GM12878 (cell line): ENCODE measurements at regions not wholly inside any gene's neighbourhood (a gene's known extent, or its start where the extent isn't known, plus 50 kb on each side); places are given as distances from the start of the nearest gene placed in this dataset.

Experiments used
- ATAC-seq: fragments of 200-7000 bp; cut with Tn5 transposase; 3 replicates; pipeline ENCODE4 v1.9.1; 2020; ENCODE audit warnings: mild to moderate bottlenecking, moderate library complexity
- BruUV-seq: library from RNA; stranded (reverse); fragments of 400-500 nt; replicated peaks from 2 replicates; lab custom pipeline; 2021; lab: Mats Ljungman, UMichigan
- CTCF ChIA-PET: fragments of 300-600 bp; sonication (Branson Sonifier 250); formaldehyde crosslinking; extraction: SDS; loops from one replicate; lab custom pipeline; 2021; ENCODE audit warnings: inconsistent platforms; lab: Yijun Ruan, JAX
- POLR2A ChIA-PET: fragments of 350-600 bp; formaldehyde crosslinking; extraction: SDS; loops from one replicate; lab custom pipeline; 2021; ENCODE audit warnings: inconsistent platforms; lab: Charles Lee
- RAD21 ChIA-PET: fragments of 300-600 bp; sonication (Branson Sonifier 250); formaldehyde crosslinking; loops from one replicate; lab custom pipeline; 2023; ENCODE audit warnings: antibody characterized with exemption; ENCODE audit not compliant: unreplicated experiment; lab: Charles Lee
- SMC1A ChIA-PET: fragments of 300-600 bp; sonication (Branson Sonifier 250); formaldehyde crosslinking; loops from one replicate; lab custom pipeline; 2023; ENCODE audit not compliant: unreplicated experiment, uncharacterized antibody; lab: Charles Lee
- DNase-seq: peaks from one replicate; pipeline ENCODE4 v3.0.0-alpha.2; 2011; ENCODE audit warnings: low read depth, low spot score
- FAIRE-seq: peaks from 3 replicates; lab custom pipeline; 2011; peaks lifted over from hg19 to GRCh38; lab: Jason Lieb, UNC
- H2AFZ ChIP-seq: 2 replicates; pipeline ENCODE4 v1.6.0; 2011; ENCODE audit warnings: low read depth, low read length, control low read depth; ENCODE audit not compliant: control insufficient read depth
- H3K27ac ChIP-seq: 2 replicates; pipeline ENCODE4 v1.5.1; 2011; ENCODE audit warnings: control low read depth; ENCODE audit not compliant: control insufficient read depth, insufficient read depth
- H3K27me3 ChIP-seq, 2 experiments: replicated peaks in 1 of 2; 2 replicates each; pipeline versions ENCODE4 v1.6.0 to v1.6.1; 2011; ENCODE audit warnings: low read length in 1 of 2; ENCODE audit not compliant: control insufficient read depth in 2 of 2, insufficient read depth in 2 of 2
- H3K36me3 ChIP-seq, 2 experiments: 2 replicates each; pipeline ENCODE4 v1.5.1; 2011; ENCODE audit warnings: low read length in 1 of 2; ENCODE audit not compliant: control insufficient read depth in 2 of 2, insufficient read depth in 2 of 2
- H3K4me1 ChIP-seq: 2 replicates; pipeline ENCODE4 v1.6.1; 2011; ENCODE audit warnings: mild to moderate bottlenecking, low read length, moderate library complexity, mixed read lengths; ENCODE audit not compliant: control insufficient read depth, insufficient read depth
- H3K4me2 ChIP-seq: 2 replicates; pipeline ENCODE4 v1.6.0; 2011; ENCODE audit warnings: control low read depth; ENCODE audit not compliant: control insufficient read depth, insufficient read depth
- H3K4me3 ChIP-seq: fragments of 200-600 bp; sonication (generic); 2 replicates; pipeline ENCODE4 v1.5.1; 2016
- H3K79me2 ChIP-seq: 2 replicates; pipeline ENCODE4 v1.6.0; 2011; ENCODE audit warnings: low read length; ENCODE audit not compliant: control insufficient read depth, insufficient read depth
- H3K9ac ChIP-seq: 2 replicates; pipeline ENCODE4 v1.8.0; 2011; ENCODE audit warnings: low read length, control low read depth, mixed read lengths; ENCODE audit not compliant: control insufficient read depth, insufficient read depth
- H3K9me3 ChIP-seq: replicated peaks from 3 replicates; pipeline ENCODE4 v1.5.1; 2011; ENCODE audit warnings: mild to moderate bottlenecking, low read length; ENCODE audit not compliant: control insufficient read depth, insufficient read depth
- H4K20me1 ChIP-seq: 2 replicates; pipeline ENCODE4 v1.6.0; 2011; ENCODE audit not compliant: control insufficient read depth, insufficient read depth
- CBX5 ChIP-seq: sonication (generic); IDR thresholded peaks from 2 replicates; pipeline ENCODE4 v1.6.1; 2016; ENCODE audit warnings: low read depth, moderate library complexity, mild to moderate bottlenecking, inconsistent platforms
- CREB1 ChIP-seq: IDR thresholded peaks from 2 replicates; pipeline ENCODE4 v1.6.1; 2012; ENCODE audit warnings: low read depth, mild to moderate bottlenecking, inconsistent platforms
- EGR1 ChIP-seq, 2 experiments: IDR thresholded peaks; 1 replicate in 1 of 2; 2 replicates in 1 of 2; pipeline ENCODE4 v1.6.1; 2011 to 2012; ENCODE audit warnings: low read depth in 2 of 2, low read length in 2 of 2, borderline replicate concordance in 1 of 2, mild to moderate bottlenecking in 1 of 2, moderate library complexity in 1 of 2
- EZH2 ChIP-seq: IDR thresholded peaks from 2 replicates; pipeline ENCODE4 v1.6.1; 2012; ENCODE audit warnings: low read depth, mild to moderate bottlenecking, control low read depth, inconsistent platforms, low read length, borderline replicate concordance; ENCODE audit not compliant: control insufficient read depth
- HCFC1 ChIP-seq: fragments of 150-350 bp; IDR thresholded peaks from 2 replicates; pipeline ENCODE4 v1.6.1; 2014; ENCODE audit warnings: low read length
- HDAC2 ChIP-seq: fragments of 200-600 bp; sonication (generic); IDR thresholded peaks from 2 replicates; pipeline ENCODE4 v1.6.1; 2017
- KDM1A ChIP-seq: fragments of 200-600 bp; sonication (generic); IDR thresholded peaks from 2 replicates; pipeline ENCODE4 v1.6.1; 2016; ENCODE audit warnings: borderline replicate concordance
- NFXL1 ChIP-seq: fragments of 450-650 bp; IDR thresholded peaks from 2 replicates; pipeline ENCODE4 v1.6.1; 2017; ENCODE audit warnings: antibody characterized with exemption, mild to moderate bottlenecking, borderline replicate concordance
- NR2C2 ChIP-seq: IDR thresholded peaks from 2 replicates; pipeline ENCODE4 v1.6.1; 2011; ENCODE audit warnings: borderline replicate concordance, low read depth; ENCODE audit not compliant: control insufficient read depth, insufficient read length
- POLR2AphosphoS2 ChIP-seq: IDR thresholded peaks from 2 replicates; pipeline ENCODE4 v1.6.1; 2011; ENCODE audit warnings: low read depth, mild to moderate bottlenecking, low read length, improper control_type of control experiment, moderate library complexity
- POLR2AphosphoS5 ChIP-seq: IDR thresholded peaks from 2 replicates; pipeline ENCODE4 v1.6.1; 2011; ENCODE audit warnings: mild to moderate bottlenecking, low read length, inconsistent platforms
- RBBP5 ChIP-seq: fragments of 200-600 bp; sonication (generic); conservative IDR thresholded peaks from 2 replicates; pipeline ENCODE4 v1.6.1; 2016
- SP1 ChIP-seq: IDR thresholded peaks from one replicate; pipeline ENCODE4 v1.6.1; 2011; ENCODE audit warnings: low read depth, low read length
- SREBF2 ChIP-seq: IDR thresholded peaks from 2 replicates; pipeline ENCODE4 v1.6.1; 2012; ENCODE audit warnings: mild to moderate bottlenecking, low read length
- TARDBP ChIP-seq: IDR thresholded peaks from 2 replicates; pipeline ENCODE4 v1.6.1; 2016; ENCODE audit warnings: borderline replicate concordance
- TCF12 ChIP-seq: IDR thresholded peaks from 2 replicates; pipeline ENCODE4 v1.6.1; 2011; ENCODE audit warnings: low read depth, mild to moderate bottlenecking, low read length
- YBX1 ChIP-seq: fragments of 450-650 bp; IDR thresholded peaks from 2 replicates; pipeline ENCODE4 v1.6.1; 2016; ENCODE audit warnings: antibody characterized with exemption
- YY1 ChIP-seq: IDR thresholded peaks from 2 replicates; pipeline ENCODE4 v1.6.1; 2011; ENCODE audit warnings: low read depth, mild to moderate bottlenecking, low read length
- in situ Hi-C: fragments of 300-500 bp; cut with MboI; formaldehyde crosslinking; loops from 9 replicates; pipeline ENCODE4 v1.14.3; 2018; ENCODE audit warnings: mixed read lengths
- intact Hi-C: fragments of 100-400 bp; cut with micrococcal nuclease; formaldehyde crosslinking; loops from one replicate; pipeline ENCODE4 v1.14.2; 2022; ENCODE audit not compliant: unreplicated experiment
- TF ChIP-seq, protein P1 (sequence below): IDR thresholded peaks from 2 replicates; pipeline ENCODE4 v1.6.1; 2012; ENCODE audit warnings: low read depth, low read length, improper control_type of control experiment
- TF ChIP-seq, protein P2 (sequence below): fragments of 450-650 bp; conservative IDR thresholded peaks from 2 replicates; pipeline ENCODE4 v1.6.1; 2017; ENCODE audit warnings: mild to moderate bottlenecking, moderate library complexity

DNA sequence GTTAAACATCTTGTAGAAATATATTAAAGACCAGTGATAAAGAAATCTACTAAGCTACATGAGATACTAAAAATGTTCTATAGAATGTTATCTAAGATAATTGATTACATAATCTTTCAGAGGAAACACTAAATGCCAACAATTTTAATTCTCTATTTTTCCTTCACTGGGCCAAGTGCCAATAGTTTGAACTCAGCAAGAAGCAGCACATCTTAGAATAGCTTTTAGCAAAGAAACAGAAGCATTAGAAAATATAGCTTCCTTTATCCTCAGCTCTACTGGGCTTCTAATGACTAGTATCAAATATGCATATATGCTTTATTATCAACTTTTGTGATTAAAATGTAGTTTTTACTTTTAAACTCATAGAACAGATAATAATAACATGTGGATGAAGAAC, 461.4 kb upstream of the USP15 start:
- H3K9ac ChIP-seq, result no peak overlapping the region
- ChIA-PET SMC1A (interaction anchor here (0.5 kb wide), 1 partner anchor 263 kb away, joined by 3 read pairs; no protein-coding TSS in a partner anchor), CTCF (no interaction called here), POLR2A (no interaction called here), RAD21 (no interaction called here)
- no peak overlapping the region for H2AFZ ChIP-seq
- no TSS peak for BruUV-seq
- ATAC-seq (no peak), DNase-seq (no peak), FAIRE-seq (no peak)
- H3K79me2 ChIP-seq, result no peaks in the 10 kb centered on the region
- no peaks in the 10 kb centered on the region for H4K20me1 ChIP-seq
- no peaks in the 10 kb centered on the region for H3K4me1 ChIP-seq
- in situ Hi-C loops (no loop called here), intact Hi-C loops (no loop called here)
- TF ChIP-seq EGR1 (IDR thresholded peaks at IDR 0.05; ENCODE audit: borderline replicate concordance in 1 of 2, low read depth in 2 of 2, low read length in 2 of 2) (no peak), KDM1A (no peak), HDAC2 (no peak), TCF12 (no peak), RBBP5 (no peak), NFXL1 (no peak), SP1 (no peak), TARDBP (no peak), YBX1 (no peak)
- TF ChIP-seq, protein P1, sequence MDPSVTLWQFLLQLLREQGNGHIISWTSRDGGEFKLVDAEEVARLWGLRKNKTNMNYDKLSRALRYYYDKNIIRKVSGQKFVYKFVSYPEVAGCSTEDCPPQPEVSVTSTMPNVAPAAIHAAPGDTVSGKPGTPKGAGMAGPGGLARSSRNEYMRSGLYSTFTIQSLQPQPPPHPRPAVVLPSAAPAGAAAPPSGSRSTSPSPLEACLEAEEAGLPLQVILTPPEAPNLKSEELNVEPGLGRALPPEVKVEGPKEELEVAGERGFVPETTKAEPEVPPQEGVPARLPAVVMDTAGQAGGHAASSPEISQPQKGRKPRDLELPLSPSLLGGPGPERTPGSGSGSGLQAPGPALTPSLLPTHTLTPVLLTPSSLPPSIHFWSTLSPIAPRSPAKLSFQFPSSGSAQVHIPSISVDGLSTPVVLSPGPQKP, result no peak
- no peak overlapping the region for H3K4me3 ChIP-seq
- no peaks in the 10 kb centered on the region for H3K36me3 ChIP-seq
- no peaks in the 10 kb centered on the region for H3K9me3 ChIP-seq
- no peak overlapping the region for H3K27ac ChIP-seq
- H3K4me2 ChIP-seq, result no peak overlapping the region
- H3K27me3 ChIP-seq, result no peaks in the 10 kb centered on the region

DNA sequence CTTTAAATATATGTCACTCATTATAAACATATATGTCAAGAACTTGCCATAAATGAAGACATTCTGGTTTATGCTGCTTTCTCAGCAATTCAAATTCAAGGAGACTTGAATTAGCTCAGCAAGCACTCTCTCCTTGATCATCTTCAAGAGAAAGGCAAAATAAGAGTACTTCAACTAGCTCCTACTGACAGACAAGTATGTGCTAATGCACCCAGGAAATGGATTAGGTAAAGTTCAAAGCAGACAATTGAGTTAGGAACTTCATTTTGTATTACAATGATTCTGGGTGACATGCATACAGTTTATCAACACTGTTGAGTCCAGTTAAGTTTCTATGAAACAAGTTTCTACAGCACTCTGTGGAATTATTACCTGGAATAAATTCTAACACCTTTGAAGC, 455.9 kb upstream of the USP15 start:
- Histone ChIP-seq H3K9me3 (no peaks in the 10 kb centered on the region), H3K9ac (no peak overlapping the region), H3K4me2 (no peak overlapping the region), H3K27me3 (no peaks in the 10 kb centered on the region), H3K4me1 (no peaks in the 10 kb centered on the region), H3K36me3 (no peaks in the 10 kb centered on the region), H4K20me1 (no peaks in the 10 kb centered on the region), H2AFZ (no peak overlapping the region), H3K4me3 (no peak overlapping the region), H3K79me2 (no peaks in the 10 kb centered on the region), H3K27ac (no peak overlapping the region)
- ChIA-PET CTCF (no interaction called here), RAD21 (no interaction called here), POLR2A (no interaction called here), SMC1A (no interaction called here)
- no peak for FAIRE-seq
- no TSS peak for BruUV-seq
- in situ Hi-C loops, result no loop called here
- DNase-seq, result no peak
- intact Hi-C loops, result no loop called here
- ATAC-seq, result no peak
- TF ChIP-seq EZH2, result no peak
- TF ChIP-seq CBX5, result no peak
- TF ChIP-seq POLR2AphosphoS5, result no peak
- no peak for TF ChIP-seq HCFC1
- no peak for TF ChIP-seq SREBF2
- no peak for TF ChIP-seq POLR2AphosphoS2
- TF ChIP-seq NR2C2, result no peak
- TF ChIP-seq SP1, result no peak
- TF ChIP-seq YY1, result no peak
- TF ChIP-seq, protein P2, sequence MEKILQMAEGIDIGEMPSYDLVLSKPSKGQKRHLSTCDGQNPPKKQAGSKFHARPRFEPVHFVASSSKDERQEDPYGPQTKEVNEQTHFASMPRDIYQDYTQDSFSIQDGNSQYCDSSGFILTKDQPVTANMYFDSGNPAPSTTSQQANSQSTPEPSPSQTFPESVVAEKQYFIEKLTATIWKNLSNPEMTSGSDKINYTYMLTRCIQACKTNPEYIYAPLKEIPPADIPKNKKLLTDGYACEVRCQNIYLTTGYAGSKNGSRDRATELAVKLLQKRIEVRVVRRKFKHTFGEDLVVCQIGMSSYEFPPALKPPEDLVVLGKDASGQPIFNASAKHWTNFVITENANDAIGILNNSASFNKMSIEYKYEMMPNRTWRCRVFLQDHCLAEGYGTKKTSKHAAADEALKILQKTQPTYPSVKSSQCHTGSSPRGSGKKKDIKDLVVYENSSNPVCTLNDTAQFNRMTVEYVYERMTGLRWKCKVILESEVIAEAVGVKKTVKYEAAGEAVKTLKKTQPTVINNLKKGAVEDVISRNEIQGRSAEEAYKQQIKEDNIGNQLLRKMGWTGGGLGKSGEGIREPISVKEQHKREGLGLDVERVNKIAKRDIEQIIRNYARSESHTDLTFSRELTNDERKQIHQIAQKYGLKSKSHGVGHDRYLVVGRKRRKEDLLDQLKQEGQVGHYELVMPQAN, result no peak
- TF ChIP-seq CREB1, result no peak
